Upper lobe of left lung (tissue), 6 donors: ENCODE measurements at regions not wholly inside any gene's neighbourhood (a gene's known extent, or its start where the extent isn't known, plus 50 kb on each side); places are given as distances from the start of the nearest gene placed in this dataset.

Experiments
- ATAC-seq, 2 donors: fragments of 200-7000 bp; cut with Tn5 transposase; one replicate each; pipeline ENCODE4 v1.9.1; 2022; ENCODE audit warnings: mild to moderate bottlenecking in 2 of 2, moderate library complexity in 2 of 2; ENCODE audit not compliant: low FRiP score in 2 of 2
- DNase-seq, 2 donors: peaks; one replicate each; pipeline ENCODE4 v3.0.0-alpha.2; 2019 to 2020
- H3K27ac ChIP-seq, 4 donors: fragments of 200-600 bp; sonication (generic); one replicate each; pipeline ENCODE4 v1.5.1; 2016 to 2019
- H3K27me3 ChIP-seq, 4 donors: fragments of 200-600 bp; sonication (generic); one replicate each; pipeline ENCODE4 v1.5.1; 2017 to 2019
- H3K36me3 ChIP-seq, 4 donors: fragments of 200-600 bp; sonication (generic); one replicate each; pipeline ENCODE4 v1.5.1; 2016 to 2019
- H3K4me1 ChIP-seq, 4 donors: fragments of 200-600 bp; sonication (generic); one replicate each; pipeline ENCODE4 v1.5.1; 2018 to 2019
- H3K4me3 ChIP-seq, 4 donors: fragments of 200-600 bp; sonication (generic); one replicate each; pipeline ENCODE4 v1.5.1; 2017 to 2019; ENCODE audit warnings: mild to moderate bottlenecking in 2 of 4, moderate library complexity in 1 of 4
- H3K9me3 ChIP-seq, 4 donors: fragments of 200-600 bp; sonication (generic); one replicate each; pipeline ENCODE4 v1.5.1; 2018 to 2019
- EP300 ChIP-seq, 4 donors: sonication (generic); formaldehyde crosslinking; IDR thresholded peaks; one replicate each; pipeline ENCODE4 v1.5.1; 2017; ENCODE audit warnings: antibody characterized with exemption in 4 of 4, control low read depth in 2 of 4
- POLR2A ChIP-seq, 4 donors: fragments of 450-650 bp; IDR thresholded peaks; one replicate each; pipeline ENCODE4 v1.5.1; 2016 to 2017; ENCODE audit warnings: antibody characterized with exemption in 4 of 4, mild to moderate bottlenecking in 2 of 4
- POLR2AphosphoS5 ChIP-seq, 2 donors: sonication (generic); formaldehyde crosslinking; IDR thresholded peaks; one replicate each; pipeline ENCODE4 v1.5.1; 2017; ENCODE audit warnings: antibody characterized with exemption in 2 of 2
- WGBS, 2 donors: methylation state at CpG; one replicate each; pipeline ENCODE4 v1.1.5; 2017 to 2018; 5-methylcytosine and 5-hydroxymethylcytosine counted together
- TF ChIP-seq, protein P1 (sequence below), 6 experiments: fragments of 450-650 bp in 4 of 6; fragments of 200-600 bp in 2 of 6; sonication (generic) in 2 of 6; IDR thresholded peaks; one replicate each; pipeline ENCODE4 v1.5.1; 2016 to 2019; ENCODE audit warnings: antibody characterized with exemption in 6 of 6
- donor health status: DM: no; HTN: no; CAD: no; lungs with moderate emphysema.
- donor health status: DM: no; HTN: yes; CAD: no; lungs with severe emphysema.

DNA sequence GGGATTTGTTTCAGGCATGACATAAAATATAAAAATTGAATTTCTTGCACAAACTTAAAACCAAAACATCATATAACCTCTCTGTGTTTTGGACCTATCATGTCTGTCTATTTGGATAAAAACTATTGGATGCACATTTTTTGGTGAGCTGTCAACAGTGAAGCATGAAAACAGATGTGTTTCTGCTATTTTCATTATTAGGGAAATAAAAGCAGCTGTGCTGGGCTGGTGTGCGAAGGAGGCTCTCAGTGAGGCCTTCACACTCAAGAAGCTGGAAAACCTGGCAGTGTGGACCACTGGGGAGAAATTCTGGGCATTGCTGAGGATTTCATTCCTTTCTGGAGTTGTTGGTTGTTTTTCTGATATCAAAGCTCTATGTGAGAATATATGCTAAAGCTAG, 395.3 kb downstream of the GJA1 start:
- Histone ChIP-seq H3K4me1 (no peaks in the 10 kb centered on the region), H3K27ac (no peak overlapping the region), H3K36me3 (no peaks in the 10 kb centered on the region), H3K4me3 (no peak overlapping the region), H3K9me3 (no peaks in the 10 kb centered on the region), H3K27me3 (no peaks in the 10 kb centered on the region)
- no peak for DNase-seq
- TF ChIP-seq POLR2A (IDR thresholded peaks at IDR 0.05) (no peak), EP300 (IDR thresholded peaks at IDR 0.05) (no peak), POLR2AphosphoS5 (IDR thresholded peaks at IDR 0.05) (no peak)
- TF ChIP-seq, protein P1, sequence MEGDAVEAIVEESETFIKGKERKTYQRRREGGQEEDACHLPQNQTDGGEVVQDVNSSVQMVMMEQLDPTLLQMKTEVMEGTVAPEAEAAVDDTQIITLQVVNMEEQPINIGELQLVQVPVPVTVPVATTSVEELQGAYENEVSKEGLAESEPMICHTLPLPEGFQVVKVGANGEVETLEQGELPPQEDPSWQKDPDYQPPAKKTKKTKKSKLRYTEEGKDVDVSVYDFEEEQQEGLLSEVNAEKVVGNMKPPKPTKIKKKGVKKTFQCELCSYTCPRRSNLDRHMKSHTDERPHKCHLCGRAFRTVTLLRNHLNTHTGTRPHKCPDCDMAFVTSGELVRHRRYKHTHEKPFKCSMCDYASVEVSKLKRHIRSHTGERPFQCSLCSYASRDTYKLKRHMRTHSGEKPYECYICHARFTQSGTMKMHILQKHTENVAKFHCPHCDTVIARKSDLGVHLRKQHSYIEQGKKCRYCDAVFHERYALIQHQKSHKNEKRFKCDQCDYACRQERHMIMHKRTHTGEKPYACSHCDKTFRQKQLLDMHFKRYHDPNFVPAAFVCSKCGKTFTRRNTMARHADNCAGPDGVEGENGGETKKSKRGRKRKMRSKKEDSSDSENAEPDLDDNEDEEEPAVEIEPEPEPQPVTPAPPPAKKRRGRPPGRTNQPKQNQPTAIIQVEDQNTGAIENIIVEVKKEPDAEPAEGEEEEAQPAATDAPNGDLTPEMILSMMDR (IDR thresholded peaks at IDR 0.05) = no peak
- WGBS, 2 donors = 72 to 73% methylated on average over 1 of the region's 1 CpG
- ATAC-seq = no peak

DNA sequence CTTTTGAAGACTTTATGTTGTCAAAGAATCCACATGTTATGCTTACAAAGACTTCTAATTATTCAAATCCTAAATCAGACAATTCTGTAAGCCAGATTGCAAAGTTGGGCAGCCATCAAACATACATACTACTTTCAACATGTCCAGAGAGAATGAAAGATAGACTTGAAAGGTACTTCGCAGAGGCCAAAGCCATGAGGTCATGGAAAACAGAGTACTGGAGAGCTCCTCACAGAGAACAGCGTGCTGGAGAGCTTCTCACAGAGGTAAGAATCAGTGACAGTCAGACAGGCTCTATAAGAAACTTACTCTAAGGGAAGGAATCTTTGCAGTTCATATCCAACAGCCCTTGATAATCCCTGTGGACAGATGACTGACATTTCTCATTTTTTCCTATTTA, 400.2 kb downstream of the GJA1 start:
- H3K27ac ChIP-seq = no peak overlapping the region
- no peak overlapping the region for H3K4me3 ChIP-seq
- peak in 1 of 2 donors; percentile 58 for DNase-seq
- ATAC-seq = no peak
- no peaks in the 10 kb centered on the region for H3K36me3 ChIP-seq
- TF ChIP-seq, protein P1 (IDR thresholded peaks at IDR 0.05) = no peak
- peak in 1 of 4 donors; percentile 39 for TF ChIP-seq EP300 (IDR thresholded peaks at IDR 0.05)
- H3K9me3 ChIP-seq = no peaks in the 10 kb centered on the region
- no peaks in the 10 kb centered on the region for H3K4me1 ChIP-seq
- 63 to 68% methylated on average over 2 of the region's 2 CpGs for WGBS, 2 donors
- H3K27me3 ChIP-seq = no peaks in the 10 kb centered on the region

DNA sequence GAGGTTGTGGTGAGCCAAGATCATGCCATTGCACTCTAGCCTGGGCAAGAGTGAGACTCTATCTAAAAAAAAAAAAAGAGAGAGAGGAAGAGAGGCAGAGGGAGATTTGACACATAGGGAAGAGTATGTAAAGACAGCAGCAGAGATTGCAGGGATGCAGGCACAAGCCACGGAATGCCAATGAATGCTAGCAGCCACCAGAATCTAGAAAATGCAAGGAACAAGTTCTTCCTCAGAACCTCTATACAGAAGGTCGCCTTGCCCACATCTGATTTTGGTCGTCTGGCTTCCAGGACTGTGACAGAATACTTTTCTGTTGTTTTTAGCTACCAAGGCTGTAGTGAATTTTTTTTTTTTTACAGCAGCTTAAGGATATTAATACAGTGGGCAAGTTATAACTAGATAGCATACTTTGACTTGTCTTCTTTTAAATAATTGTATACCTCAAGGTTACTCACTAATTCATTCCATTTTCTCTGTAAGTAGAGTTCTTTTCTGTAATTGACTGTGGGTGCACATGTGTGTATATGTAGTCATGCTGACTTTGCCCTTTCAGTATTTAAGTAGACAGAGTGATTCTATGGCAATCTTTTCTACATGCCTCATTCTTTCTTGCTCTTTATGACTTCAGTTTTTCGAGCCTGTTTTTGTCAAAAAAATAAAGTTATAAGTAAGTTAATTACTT, 402.2 kb downstream of the GJA1 start:
- Histone ChIP-seq H3K27ac (no peak overlapping the region), H3K27me3 (no peaks in the 10 kb centered on the region), H3K4me3 (no peak overlapping the region), H3K4me1 (no peaks in the 10 kb centered on the region), H3K9me3 (no peaks in the 10 kb centered on the region), H3K36me3 (no peaks in the 10 kb centered on the region)
- WGBS, 2 donors = 87% methylated on average over 4 of the region's 4 CpGs
- TF ChIP-seq, protein P1 (IDR thresholded peaks at IDR 0.05) = no peak
- TF ChIP-seq POLR2A (IDR thresholded peaks at IDR 0.05) (no peak), POLR2AphosphoS5 (IDR thresholded peaks at IDR 0.05) (no peak), EP300 (IDR thresholded peaks at IDR 0.05) (no peak)
- ATAC-seq = no peak
- DNase-seq = no peak

DNA sequence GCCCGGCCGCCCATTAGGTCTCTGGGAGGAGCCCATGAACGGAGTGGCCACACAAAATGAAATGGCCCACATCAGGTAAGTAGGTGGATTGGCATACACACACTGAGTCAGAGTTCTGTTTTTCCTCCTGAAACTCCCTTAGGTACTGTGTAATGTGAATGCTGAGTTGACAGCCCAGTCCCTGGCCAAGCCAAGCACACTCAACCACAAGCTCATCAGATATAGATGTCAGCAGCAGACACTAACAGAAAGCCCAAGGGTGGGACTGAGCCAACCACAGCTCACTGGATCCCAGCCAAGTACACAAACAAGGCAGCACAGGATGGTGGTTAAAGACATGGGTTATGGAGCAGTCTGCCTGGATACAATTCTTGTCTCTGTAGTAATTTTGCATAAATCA, 403.4 kb downstream of the GJA1 start:
- Histone ChIP-seq H3K9me3 (no peaks in the 10 kb centered on the region), H3K27ac (no peak overlapping the region), H3K36me3 (no peaks in the 10 kb centered on the region), H3K27me3 (no peaks in the 10 kb centered on the region), H3K4me3 (no peak overlapping the region), H3K4me1 (no peaks in the 10 kb centered on the region)
- 89 to 95% methylated on average over 3 of the region's 3 CpGs for WGBS, 2 donors
- ATAC-seq = no peak
- DNase-seq = no peak
- TF ChIP-seq POLR2A (IDR thresholded peaks at IDR 0.05) (no peak), EP300 (IDR thresholded peaks at IDR 0.05) (no peak), POLR2AphosphoS5 (IDR thresholded peaks at IDR 0.05) (no peak)
- TF ChIP-seq, protein P1 (IDR thresholded peaks at IDR 0.05) = no peak

DNA sequence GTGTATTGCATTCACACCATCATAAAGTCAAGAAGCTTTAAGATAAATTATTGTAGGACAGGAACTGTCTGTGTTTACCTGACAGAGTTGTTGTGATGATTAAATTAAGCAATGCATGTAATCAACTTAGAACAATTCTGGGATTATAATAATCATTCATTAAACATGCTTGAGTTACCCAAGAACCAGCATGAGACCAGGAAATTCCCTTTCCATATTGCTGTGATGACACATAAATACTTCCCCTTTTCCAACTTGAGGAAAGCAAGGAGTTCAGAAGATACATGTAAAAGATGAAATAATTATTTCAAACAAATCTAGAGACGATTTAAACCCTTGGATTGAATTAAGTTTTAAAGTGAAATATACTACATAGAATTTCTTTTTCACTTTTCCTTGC, 404.4 kb downstream of the GJA1 start:
- H3K27me3 ChIP-seq = no peaks in the 10 kb centered on the region
- no peak for TF ChIP-seq EP300 (IDR thresholded peaks at IDR 0.05)
- no peak for TF ChIP-seq POLR2AphosphoS5 (IDR thresholded peaks at IDR 0.05)
- TF ChIP-seq POLR2A (IDR thresholded peaks at IDR 0.05) = no peak
- TF ChIP-seq, protein P1 (IDR thresholded peaks at IDR 0.05) = no peak
- H3K9me3 ChIP-seq = no peaks in the 10 kb centered on the region
- no peaks in the 10 kb centered on the region for H3K4me1 ChIP-seq
- H3K4me3 ChIP-seq = no peak overlapping the region
- ATAC-seq (no peak), DNase-seq (no peak)
- WGBS, 2 donors = 68 to 69% methylated on average over 1 of the region's 1 CpG
- no peak overlapping the region for H3K27ac ChIP-seq
- no peaks in the 10 kb centered on the region for H3K36me3 ChIP-seq
